Fibroblast of lung (primary cell): ENCODE measurements at regions not wholly inside any gene's neighbourhood (a gene's known extent, or its start where the extent isn't known, plus 50 kb on each side); places are given as distances from the start of the nearest gene placed in this dataset.

Experiments
- DNase-seq, 2 donors: peaks; one replicate each; pipeline versions ENCODE4 v3.0.0 to v3.0.0-alpha.2; 2010; ENCODE audit warnings: low read depth in 2 of 2
- H2AFZ ChIP-seq: 2 replicates; pipeline ENCODE4 v1.5.1; 2012; ENCODE audit warnings: low read length, control low read depth, inconsistent platforms
- H3K27ac ChIP-seq: 2 replicates; pipeline ENCODE4 v1.5.1; 2011; ENCODE audit warnings: low read length, control low read depth; ENCODE audit not compliant: insufficient read depth
- H3K27me3 ChIP-seq: 2 replicates; pipeline ENCODE4 v1.5.1; 2011; ENCODE audit warnings: mild to moderate bottlenecking, low read length; ENCODE audit not compliant: control insufficient read depth, insufficient read depth
- H3K36me3 ChIP-seq: 2 replicates; pipeline ENCODE4 v1.5.1; 2011; ENCODE audit warnings: low read length; ENCODE audit not compliant: control insufficient read depth, insufficient read depth
- H3K4me1 ChIP-seq: 2 replicates; pipeline ENCODE4 v1.5.1; 2011; ENCODE audit warnings: low read length; ENCODE audit not compliant: control insufficient read depth, insufficient read depth; ENCODE audit errors: extremely low read depth
- H3K4me2 ChIP-seq: 2 replicates; pipeline ENCODE4 v1.5.1; 2011; ENCODE audit warnings: low read length, control low read depth; ENCODE audit not compliant: insufficient read depth; ENCODE audit errors: extremely low read depth
- H3K4me3 ChIP-seq, 4 experiments: fragments of 200-600 bp in 1 of 4; sonication (generic) in 1 of 4; replicated peaks in 1 of 4; 2 replicates each; pipeline ENCODE4 v1.5.1; 2011 to 2016; ENCODE audit warnings: low read length in 4 of 4, low read depth in 3 of 4, mild to moderate bottlenecking in 3 of 4, control low read depth in 2 of 4, inconsistent platforms in 1 of 4, mixed read lengths in 1 of 4; ENCODE audit not compliant: insufficient read depth in 1 of 4; ENCODE audit errors: control extremely low read depth in 1 of 4
- H3K79me2 ChIP-seq: 2 replicates; pipeline ENCODE4 v1.5.1; 2012; ENCODE audit warnings: mild to moderate bottlenecking, low read length, inconsistent platforms; ENCODE audit not compliant: control insufficient read depth, insufficient read depth
- H3K9ac ChIP-seq: 2 replicates; pipeline ENCODE4 v1.5.1; 2011; ENCODE audit warnings: mild to moderate bottlenecking, low read length, control low read depth; ENCODE audit not compliant: insufficient read depth
- H3K9me3 ChIP-seq: 2 replicates; pipeline ENCODE4 v1.5.1; 2012; ENCODE audit warnings: low read depth, low read length; ENCODE audit not compliant: control insufficient read depth, insufficient read depth
- H4K20me1 ChIP-seq: 2 replicates; pipeline ENCODE4 v1.5.1; 2011; ENCODE audit warnings: low read length; ENCODE audit not compliant: control insufficient read depth, insufficient read depth; ENCODE audit errors: extremely low read depth
- EZH2 ChIP-seq: IDR thresholded peaks from 2 replicates; pipeline ENCODE4 v1.5.1; 2012; ENCODE audit warnings: low read length, control low read depth, mild to moderate bottlenecking; ENCODE audit errors: missing control alignments
- TF ChIP-seq, protein P1 (sequence below), 2 donors: IDR thresholded peaks in 1 of 2; conservative IDR thresholded peaks in 1 of 2; 1 replicate in 1 of 2; 2 replicates in 1 of 2; pipeline ENCODE4 v1.5.1; 2011 to 2012; ENCODE audit warnings: low read length in 2 of 2, control low read depth in 1 of 2, inconsistent platforms in 1 of 2, low read depth in 1 of 2, mild to moderate bottlenecking in 1 of 2

DNA sequence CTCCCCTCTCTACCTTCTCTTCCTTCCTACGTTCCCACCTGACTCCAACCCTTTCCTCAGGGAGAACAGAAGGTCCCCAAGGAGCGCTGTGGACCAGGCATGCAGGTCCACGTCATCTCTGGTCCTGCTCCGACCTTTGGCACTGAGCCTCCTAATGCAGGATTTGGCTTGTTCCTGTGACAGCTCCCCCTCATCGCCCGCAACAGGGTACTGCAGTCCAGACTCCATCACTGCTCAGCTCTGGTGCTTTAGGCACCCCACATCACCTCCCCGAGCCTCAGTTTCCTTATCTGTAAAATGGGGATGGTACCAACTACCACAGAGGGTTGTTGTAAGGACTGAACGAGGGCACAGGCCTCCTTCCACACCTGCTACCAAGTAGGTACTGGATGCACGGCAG, 54.6 kb downstream of the FHIP2A start:
- H3K79me2 ChIP-seq: no peaks in the 10 kb centered on the region
- H3K9ac ChIP-seq: no peak overlapping the region
- H3K4me1 ChIP-seq: peaks cover 5% of the 10 kb centered on the region
- no peak overlapping the region for H3K4me3 ChIP-seq
- H3K9me3 ChIP-seq: no peaks in the 10 kb centered on the region
- no peak overlapping the region for H3K27ac ChIP-seq
- H3K27me3 ChIP-seq: no peaks in the 10 kb centered on the region
- no peak for DNase-seq
- TF ChIP-seq, protein P1, sequence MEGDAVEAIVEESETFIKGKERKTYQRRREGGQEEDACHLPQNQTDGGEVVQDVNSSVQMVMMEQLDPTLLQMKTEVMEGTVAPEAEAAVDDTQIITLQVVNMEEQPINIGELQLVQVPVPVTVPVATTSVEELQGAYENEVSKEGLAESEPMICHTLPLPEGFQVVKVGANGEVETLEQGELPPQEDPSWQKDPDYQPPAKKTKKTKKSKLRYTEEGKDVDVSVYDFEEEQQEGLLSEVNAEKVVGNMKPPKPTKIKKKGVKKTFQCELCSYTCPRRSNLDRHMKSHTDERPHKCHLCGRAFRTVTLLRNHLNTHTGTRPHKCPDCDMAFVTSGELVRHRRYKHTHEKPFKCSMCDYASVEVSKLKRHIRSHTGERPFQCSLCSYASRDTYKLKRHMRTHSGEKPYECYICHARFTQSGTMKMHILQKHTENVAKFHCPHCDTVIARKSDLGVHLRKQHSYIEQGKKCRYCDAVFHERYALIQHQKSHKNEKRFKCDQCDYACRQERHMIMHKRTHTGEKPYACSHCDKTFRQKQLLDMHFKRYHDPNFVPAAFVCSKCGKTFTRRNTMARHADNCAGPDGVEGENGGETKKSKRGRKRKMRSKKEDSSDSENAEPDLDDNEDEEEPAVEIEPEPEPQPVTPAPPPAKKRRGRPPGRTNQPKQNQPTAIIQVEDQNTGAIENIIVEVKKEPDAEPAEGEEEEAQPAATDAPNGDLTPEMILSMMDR (conservative IDR thresholded peaks at IDR 0.05 in 1 of 2, IDR thresholded peaks at IDR 0.05 in 1 of 2; ENCODE audit: low read depth in 1 of 2, low read length in 2 of 2): no peak
- TF ChIP-seq EZH2: no peak
- H3K36me3 ChIP-seq: no peaks in the 10 kb centered on the region
- no peak overlapping the region for H2AFZ ChIP-seq
- no peak overlapping the region for H3K4me2 ChIP-seq
- H4K20me1 ChIP-seq: no peaks in the 10 kb centered on the region

DNA sequence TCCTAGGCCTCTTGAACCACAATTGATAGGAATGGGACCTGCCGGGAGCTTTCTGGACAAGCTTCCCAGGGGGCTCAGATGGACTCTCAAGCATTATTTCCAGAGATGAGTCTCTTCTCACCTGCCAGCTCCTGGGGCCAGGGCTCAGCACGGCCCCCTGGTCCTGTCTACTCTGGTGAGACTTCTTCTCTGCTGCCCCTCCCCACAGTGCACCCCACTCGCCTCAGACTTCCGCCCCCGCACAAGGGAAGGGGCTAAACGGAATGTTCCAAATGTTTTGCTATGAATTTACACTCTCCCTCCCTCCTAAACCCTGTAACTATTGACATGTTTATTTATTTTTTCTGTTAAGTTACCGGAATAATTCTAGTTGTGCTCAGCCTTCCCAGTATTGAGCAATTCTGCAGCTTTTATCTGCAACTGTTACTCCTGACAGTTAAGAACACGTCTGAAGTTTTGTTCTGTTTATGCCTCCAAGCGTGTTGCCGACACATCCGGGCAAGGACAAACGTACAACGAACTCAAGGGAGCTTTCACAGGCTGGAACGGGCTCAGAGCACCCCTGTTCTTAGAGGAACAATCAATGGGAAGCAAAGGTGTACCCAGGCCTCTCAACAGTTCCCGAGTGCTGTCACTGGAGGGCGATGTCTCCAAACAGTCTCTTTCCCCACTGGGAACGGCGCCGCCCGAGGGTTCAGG, 55.2 kb downstream of the FHIP2A start:
- H3K27ac ChIP-seq: no peak overlapping the region
- H3K4me3 ChIP-seq: no peak overlapping the region
- H3K36me3 ChIP-seq: no peaks in the 10 kb centered on the region
- H3K27me3 ChIP-seq: no peaks in the 10 kb centered on the region
- no peaks in the 10 kb centered on the region for H4K20me1 ChIP-seq
- H3K9me3 ChIP-seq: no peaks in the 10 kb centered on the region
- H3K4me2 ChIP-seq: peak overlapping the region; percentile 44
- H3K79me2 ChIP-seq: no peaks in the 10 kb centered on the region
- H3K9ac ChIP-seq: no peak overlapping the region
- H3K4me1 ChIP-seq: peaks cover 5% of the 10 kb centered on the region
- TF ChIP-seq, protein P1 (conservative IDR thresholded peaks at IDR 0.05 in 1 of 2, IDR thresholded peaks at IDR 0.05 in 1 of 2; ENCODE audit: low read depth in 1 of 2, low read length in 2 of 2): peak; percentile 79 to 89
- TF ChIP-seq EZH2: no peak
- peak overlapping the region; percentile 85 for H2AFZ ChIP-seq
- peak; percentile 44 to 55 for DNase-seq

DNA sequence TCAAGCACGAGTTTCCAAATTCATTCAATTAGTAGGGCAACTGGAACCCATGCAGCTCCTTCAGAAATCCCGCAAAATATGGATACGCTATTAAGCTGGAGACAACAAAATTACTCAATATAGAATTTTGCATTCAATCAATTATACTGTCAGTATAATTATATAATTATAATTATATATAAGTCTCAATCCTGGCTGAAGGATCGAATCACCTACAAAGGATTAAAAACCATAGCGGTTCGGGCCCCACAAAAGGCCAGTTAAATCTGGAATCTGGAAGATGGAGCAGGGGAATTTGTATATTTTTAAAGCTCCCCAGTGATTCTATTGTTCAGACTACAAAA, 55.7 kb downstream of the FHIP2A start:
- Histone ChIP-seq H4K20me1 (no peaks in the 10 kb centered on the region), H3K27me3 (no peaks in the 10 kb centered on the region), H3K36me3 (no peaks in the 10 kb centered on the region), H2AFZ (no peak overlapping the region), H3K9ac (no peak overlapping the region), H3K4me1 (peaks cover 5% of the 10 kb centered on the region), H3K27ac (no peak overlapping the region), H3K9me3 (no peaks in the 10 kb centered on the region), H3K4me2 (no peak overlapping the region), H3K4me3 (no peak overlapping the region), H3K79me2 (no peaks in the 10 kb centered on the region)
- TF ChIP-seq, protein P1 (conservative IDR thresholded peaks at IDR 0.05 in 1 of 2, IDR thresholded peaks at IDR 0.05 in 1 of 2; ENCODE audit: low read depth in 1 of 2, low read length in 2 of 2): no peak
- no peak for TF ChIP-seq EZH2
- no peak for DNase-seq
